ENCODE measurements at regions not wholly inside any gene's neighbourhood (a gene's known extent, or its start where the extent isn't known, plus 50 kb on each side); places are given as distances from the start of the nearest gene placed in this dataset.

- DNase-seq (ENCODE audit: low spot score) (no peak), ATAC-seq (ENCODE audit: low FRiP score) (no peak)
- TF ChIP-seq CTCF (IDR thresholded peaks at IDR 0.05) = no peak
These were observed 58.4 kb upstream of the NKX1-1 start for GRCh38 chr4:1464581-1465171.

- DNase-seq (ENCODE audit: low spot score) (no peak), ATAC-seq (ENCODE audit: low FRiP score) (no peak)
- TF ChIP-seq CTCF (IDR thresholded peaks at IDR 0.05) = no peak
These were observed 57.8 kb upstream of the NKX1-1 start for GRCh38 chr4:1463927-1464540.

GRCh38 chr4:1463088-1463926 lies 57.1 kb upstream of the NKX1-1 start:
- TF ChIP-seq CTCF (IDR thresholded peaks at IDR 0.05) = no peak
- ATAC-seq (ENCODE audit: low FRiP score) = no peak
- DNase-seq (ENCODE audit: low spot score) = no peak

GRCh38 chr4:1462768-1463075 lies 56.5 kb upstream of the NKX1-1 start:
- DNase-seq (ENCODE audit: low spot score) (no peak), ATAC-seq (ENCODE audit: low FRiP score) (no peak)
- TF ChIP-seq CTCF (IDR thresholded peaks at IDR 0.05) = no peak

- TF ChIP-seq CTCF (IDR thresholded peaks at IDR 0.05) = no peak
- DNase-seq (ENCODE audit: low spot score) = no peak
- no peak for ATAC-seq (ENCODE audit: low FRiP score)
These were observed 55.9 kb upstream of the NKX1-1 start for GRCh38 chr4:1462009-1462767.

GRCh38 chr4:1460967-1461868 lies 55.0 kb upstream of the NKX1-1 start:
- ATAC-seq (ENCODE audit: low FRiP score) (no peak), DNase-seq (ENCODE audit: low spot score) (no peak)
- TF ChIP-seq CTCF (IDR thresholded peaks at IDR 0.05) = no peak
